ENCODE measurements at regions not wholly inside any gene's neighbourhood (a gene's known extent, or its start where the extent isn't known, plus 50 kb on each side); places are given as distances from the start of the nearest gene placed in this dataset.

GRCh38 chr7:67947191-67947590 lies 950.6 kb downstream of the TYW1 start:
- no peak for DNase-seq (ENCODE audit: extremely low spot score, unreplicated experiment)
- Mint-ChIP-seq H3K27me3 (peaks cover 8% of the 10 kb centered on the region), H3K4me3 (no peak overlapping the region), H3K4me1 (ENCODE audit: unreplicated experiment) (peaks cover 9% of the 10 kb centered on the region), H3K36me3 (no peaks in the 10 kb centered on the region), H3K9me3 (no peaks in the 10 kb centered on the region), H3K27ac (no peak overlapping the region)
- TF ChIP-seq, protein P1, sequence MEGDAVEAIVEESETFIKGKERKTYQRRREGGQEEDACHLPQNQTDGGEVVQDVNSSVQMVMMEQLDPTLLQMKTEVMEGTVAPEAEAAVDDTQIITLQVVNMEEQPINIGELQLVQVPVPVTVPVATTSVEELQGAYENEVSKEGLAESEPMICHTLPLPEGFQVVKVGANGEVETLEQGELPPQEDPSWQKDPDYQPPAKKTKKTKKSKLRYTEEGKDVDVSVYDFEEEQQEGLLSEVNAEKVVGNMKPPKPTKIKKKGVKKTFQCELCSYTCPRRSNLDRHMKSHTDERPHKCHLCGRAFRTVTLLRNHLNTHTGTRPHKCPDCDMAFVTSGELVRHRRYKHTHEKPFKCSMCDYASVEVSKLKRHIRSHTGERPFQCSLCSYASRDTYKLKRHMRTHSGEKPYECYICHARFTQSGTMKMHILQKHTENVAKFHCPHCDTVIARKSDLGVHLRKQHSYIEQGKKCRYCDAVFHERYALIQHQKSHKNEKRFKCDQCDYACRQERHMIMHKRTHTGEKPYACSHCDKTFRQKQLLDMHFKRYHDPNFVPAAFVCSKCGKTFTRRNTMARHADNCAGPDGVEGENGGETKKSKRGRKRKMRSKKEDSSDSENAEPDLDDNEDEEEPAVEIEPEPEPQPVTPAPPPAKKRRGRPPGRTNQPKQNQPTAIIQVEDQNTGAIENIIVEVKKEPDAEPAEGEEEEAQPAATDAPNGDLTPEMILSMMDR (conservative IDR thresholded peaks at IDR 0.05), result no peak

- Mint-ChIP-seq H3K27ac (no peak overlapping the region), H3K27me3 (peaks cover 8% of the 10 kb centered on the region), H3K4me1 (ENCODE audit: unreplicated experiment) (peaks cover 9% of the 10 kb centered on the region), H3K9me3 (no peaks in the 10 kb centered on the region), H3K36me3 (no peaks in the 10 kb centered on the region), H3K4me3 (no peak overlapping the region)
- TF ChIP-seq, protein P1 (conservative IDR thresholded peaks at IDR 0.05), result no peak
- DNase-seq (ENCODE audit: extremely low spot score, unreplicated experiment), result no peak
Observed at GRCh38 chr7:67947646-67948045, 951.0 kb downstream of the TYW1 start.

GRCh38 chr7:67950321-67951083 lies 953.9 kb downstream of the TYW1 start:
- Mint-ChIP-seq H3K36me3 (no peaks in the 10 kb centered on the region), H3K4me1 (ENCODE audit: unreplicated experiment) (peaks cover 9% of the 10 kb centered on the region), H3K9me3 (no peaks in the 10 kb centered on the region), H3K27ac (no peak overlapping the region), H3K4me3 (no peak overlapping the region), H3K27me3 (peaks cover 8% of the 10 kb centered on the region)
- DNase-seq (ENCODE audit: extremely low spot score, unreplicated experiment), result no peak
- TF ChIP-seq, protein P1 (conservative IDR thresholded peaks at IDR 0.05), result no peak

DNA sequence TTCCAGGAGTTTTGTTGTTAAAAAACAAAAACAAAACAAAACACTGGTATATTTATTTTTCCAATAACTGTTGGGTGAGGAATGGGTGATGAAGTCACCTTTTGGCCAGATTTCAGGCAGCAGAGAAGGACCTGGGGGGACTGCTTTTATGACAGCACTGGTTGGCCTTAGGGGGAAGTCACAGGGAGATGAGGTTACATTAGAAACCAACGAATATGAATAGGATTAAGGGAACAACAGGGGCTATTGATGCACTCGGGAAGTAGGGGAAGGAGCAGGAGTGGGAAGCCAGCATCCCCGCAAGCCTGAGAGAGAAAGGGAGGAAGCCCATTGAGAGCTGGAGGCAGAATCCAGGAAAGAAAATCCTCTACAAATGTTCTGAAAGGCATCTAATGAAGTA lies 958.4 kb downstream of the TYW1 start:
- H3K36me3 Mint-ChIP-seq, result no peaks in the 10 kb centered on the region
- TF ChIP-seq, protein P1 (conservative IDR thresholded peaks at IDR 0.05), result no peak
- DNase-seq (ENCODE audit: extremely low spot score, unreplicated experiment), result no peak
- no peak overlapping the region for H3K4me3 Mint-ChIP-seq
- no peak overlapping the region for H3K27ac Mint-ChIP-seq
- H3K27me3 Mint-ChIP-seq, result no peaks in the 10 kb centered on the region
- H3K4me1 Mint-ChIP-seq (ENCODE audit: unreplicated experiment), result peaks cover 9% of the 10 kb centered on the region
- H3K9me3 Mint-ChIP-seq, result no peaks in the 10 kb centered on the region

DNA sequence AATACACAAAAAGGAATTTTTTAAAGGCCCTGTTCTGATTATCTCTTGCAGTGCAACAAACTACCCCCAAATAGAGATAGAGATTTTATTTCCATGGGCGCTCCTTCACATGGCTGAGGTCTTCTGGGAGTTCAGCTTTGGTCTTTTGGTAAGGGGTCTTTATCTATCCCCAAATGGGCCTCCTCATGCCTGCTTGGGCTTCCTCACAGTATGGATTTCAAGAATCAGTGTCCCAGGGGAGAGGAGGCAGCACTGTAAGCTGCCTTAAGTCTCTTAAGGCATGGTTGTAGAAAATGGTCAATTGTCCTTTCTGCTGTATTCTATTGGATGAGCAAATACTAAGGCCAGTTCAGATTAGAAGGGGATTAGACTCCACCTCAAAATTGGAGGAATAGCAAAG lies 966.2 kb downstream of the TYW1 start:
- Mint-ChIP-seq H3K27me3 (no peaks in the 10 kb centered on the region), H3K4me1 (ENCODE audit: unreplicated experiment) (no peaks in the 10 kb centered on the region), H3K36me3 (no peaks in the 10 kb centered on the region), H3K9me3 (no peaks in the 10 kb centered on the region), H3K27ac (no peak overlapping the region), H3K4me3 (no peak overlapping the region)
- DNase-seq (ENCODE audit: extremely low spot score, unreplicated experiment), result no peak
- TF ChIP-seq, protein P1 (conservative IDR thresholded peaks at IDR 0.05), result no peak

Measured in type B pancreatic cell (in vitro differentiated cells).